HepG2 (cell line): ENCODE measurements at regions not wholly inside any gene's neighbourhood (a gene's known extent, or its start where the extent isn't known, plus 50 kb on each side); places are given as distances from the start of the nearest gene placed in this dataset.

Source experiments
- ARID2 ChIP-seq: sonication (generic); formaldehyde crosslinking; IDR thresholded peaks from 2 replicates; pipeline ENCODE4 v1.8.1; 2022; ENCODE audit warnings: mild to moderate bottlenecking, missing genetic modification reagents, borderline replicate concordance
- ATRX ChIP-seq: sonication (generic); formaldehyde crosslinking; IDR thresholded peaks from 2 replicates; pipeline ENCODE4 v1.4.0; 2020; ENCODE audit warnings: missing genetic modification reagents, borderline replicate concordance
- DPF2 ChIP-seq: sonication (generic); formaldehyde crosslinking; IDR thresholded peaks from 2 replicates; pipeline ENCODE4 v1.4.0; 2020; ENCODE audit warnings: mild to moderate bottlenecking, low read depth, missing genetic modification reagents, borderline replicate concordance
- EP300 ChIP-seq, 3 experiments: sonication (generic) in 1 of 3; formaldehyde crosslinking in 1 of 3; IDR thresholded peaks; 2 replicates each; pipeline versions ENCODE4 v1.5.1 to v1.6.1; 2011 to 2020; ENCODE audit warnings: low read depth in 2 of 3, low read length in 2 of 3, borderline replicate concordance in 1 of 3, improper control_type of control experiment in 1 of 3, mild to moderate bottlenecking in 1 of 3, missing genetic modification reagents in 1 of 3, moderate library complexity in 1 of 3
- ETV5 ChIP-seq: IDR thresholded peaks from 2 replicates; pipeline ENCODE4 v1.6.1; 2018; ENCODE audit warnings: missing biosample characterization, missing genetic modification reagents, inconsistent platforms, borderline replicate concordance
- FOXJ3 ChIP-seq: sonication (generic); formaldehyde crosslinking; IDR thresholded peaks from 2 replicates; pipeline ENCODE4 v1.4.0; 2020; ENCODE audit warnings: missing genetic modification reagents, mild to moderate bottlenecking, borderline replicate concordance
- MED8 ChIP-seq: sonication (generic); formaldehyde crosslinking; IDR thresholded peaks from 2 replicates; pipeline ENCODE4 v1.8.1; 2023; ENCODE audit warnings: mild to moderate bottlenecking, missing genetic modification reagents; ENCODE audit not compliant: insufficient replicate concordance
- NAIF1 ChIP-seq: sonication (generic); formaldehyde crosslinking; IDR thresholded peaks from 2 replicates; pipeline ENCODE4 v1.5.0; 2020; ENCODE audit warnings: mild to moderate bottlenecking, missing genetic modification reagents, borderline replicate concordance
- RBAK ChIP-seq: sonication (generic); formaldehyde crosslinking; IDR thresholded peaks from 2 replicates; pipeline ENCODE4 v1.5.1; 2020; ENCODE audit warnings: mild to moderate bottlenecking, missing genetic modification reagents
- SRF ChIP-seq: IDR thresholded peaks from 2 replicates; pipeline ENCODE4 v1.6.1; 2011; ENCODE audit warnings: mild to moderate bottlenecking, low read depth, low read length, moderate library complexity
- SRY ChIP-seq: sonication (generic); formaldehyde crosslinking; IDR thresholded peaks from 2 replicates; pipeline ENCODE4 v1.8.0; 2022; ENCODE audit warnings: mild to moderate bottlenecking, missing genetic modification reagents
- TMF1 ChIP-seq: sonication (generic); formaldehyde crosslinking; IDR thresholded peaks from 2 replicates; pipeline ENCODE4 v1.8.1; 2022; ENCODE audit warnings: low read depth, missing genetic modification reagents
- WIZ ChIP-seq: sonication (generic); formaldehyde crosslinking; IDR thresholded peaks from 2 replicates; pipeline ENCODE4 v1.5.1; 2020; ENCODE audit warnings: mild to moderate bottlenecking, missing genetic modification reagents
- ZBTB46 ChIP-seq: sonication (generic); formaldehyde crosslinking; IDR thresholded peaks from 2 replicates; pipeline ENCODE4 v1.4.0; 2020; ENCODE audit warnings: mild to moderate bottlenecking, missing genetic modification reagents, borderline replicate concordance
- ZKSCAN8 ChIP-seq: IDR thresholded peaks from 2 replicates; pipeline ENCODE4 v1.6.1; 2016; ENCODE audit warnings: borderline replicate concordance, missing genetic modification reagents, missing compliant biosample characterization
- ZMAT5 ChIP-seq: sonication (generic); formaldehyde crosslinking; IDR thresholded peaks from 2 replicates; pipeline ENCODE4 v1.5.0; 2020; ENCODE audit warnings: mild to moderate bottlenecking, low read depth, missing genetic modification reagents, borderline replicate concordance
- ZNF12 ChIP-seq: sonication (generic); formaldehyde crosslinking; IDR thresholded peaks from 2 replicates; pipeline ENCODE4 v1.5.0; 2020; ENCODE audit warnings: missing genetic modification reagents
- ZNF225 ChIP-seq: sonication (generic); formaldehyde crosslinking; IDR thresholded peaks from 2 replicates; pipeline ENCODE4 v1.4.0; 2020; ENCODE audit warnings: mild to moderate bottlenecking, missing genetic modification reagents
- ZNF33B ChIP-seq: sonication (generic); formaldehyde crosslinking; IDR thresholded peaks from 2 replicates; pipeline ENCODE4 v1.5.1; 2020; ENCODE audit warnings: mild to moderate bottlenecking, missing genetic modification reagents
- ZNF431 ChIP-seq: sonication (generic); formaldehyde crosslinking; IDR thresholded peaks from 2 replicates; pipeline ENCODE4 v1.9.0; 2022; ENCODE audit warnings: missing genetic modification reagents, low read depth, mild to moderate bottlenecking, borderline replicate concordance
- ZNF550 ChIP-seq: sonication (generic); formaldehyde crosslinking; IDR thresholded peaks from 2 replicates; pipeline ENCODE4 v1.4.0; 2020; ENCODE audit warnings: mild to moderate bottlenecking, missing genetic modification reagents, borderline replicate concordance
- ZNF557 ChIP-seq: sonication (generic); formaldehyde crosslinking; IDR thresholded peaks from 2 replicates; pipeline ENCODE4 v1.4.0; 2020; ENCODE audit warnings: missing genetic modification reagents
- ZNF749 ChIP-seq: sonication (generic); formaldehyde crosslinking; IDR thresholded peaks from 2 replicates; pipeline ENCODE4 v1.8.0; 2022; ENCODE audit warnings: mild to moderate bottlenecking, missing genetic modification reagents, moderate library complexity, borderline replicate concordance
- ZNF879 ChIP-seq: sonication (generic); formaldehyde crosslinking; IDR thresholded peaks from 2 replicates; pipeline ENCODE4 v1.8.1; 2023; ENCODE audit warnings: missing genetic modification reagents
- ZSCAN22 ChIP-seq: sonication (generic); formaldehyde crosslinking; IDR thresholded peaks from 2 replicates; pipeline ENCODE4 v1.4.0; 2020; ENCODE audit warnings: mild to moderate bottlenecking, missing genetic modification reagents
- TF ChIP-seq, protein P1 (sequence below), 2 experiments: sonication (generic) in 1 of 2; formaldehyde crosslinking in 1 of 2; IDR thresholded peaks; 2 replicates each; pipeline versions ENCODE4 v1.5.1 to v1.6.1; 2011 to 2020; ENCODE audit warnings: borderline replicate concordance in 1 of 2, low read depth in 1 of 2, low read length in 1 of 2, mild to moderate bottlenecking in 1 of 2, missing genetic modification reagents in 1 of 2, moderate library complexity in 1 of 2

- TF ChIP-seq ZBTB46 (CRISPR knock-in tag) = no peak
- TF ChIP-seq ZSCAN22 (CRISPR knock-in tag) = no peak
- no peak for TF ChIP-seq RBAK
- no peak for TF ChIP-seq ZNF33B (CRISPR knock-in tag)
- TF ChIP-seq NAIF1 (CRISPR knock-in tag) = no peak
- 0 out of 2 replicates have a peak, but pooled peaks have one; percentile 11 for TF ChIP-seq ZNF12 (CRISPR knock-in tag)
- no peak for TF ChIP-seq MED8 (CRISPR knock-in tag)
- TF ChIP-seq DPF2 (CRISPR knock-in tag) = no peak
- TF ChIP-seq, protein P1, sequence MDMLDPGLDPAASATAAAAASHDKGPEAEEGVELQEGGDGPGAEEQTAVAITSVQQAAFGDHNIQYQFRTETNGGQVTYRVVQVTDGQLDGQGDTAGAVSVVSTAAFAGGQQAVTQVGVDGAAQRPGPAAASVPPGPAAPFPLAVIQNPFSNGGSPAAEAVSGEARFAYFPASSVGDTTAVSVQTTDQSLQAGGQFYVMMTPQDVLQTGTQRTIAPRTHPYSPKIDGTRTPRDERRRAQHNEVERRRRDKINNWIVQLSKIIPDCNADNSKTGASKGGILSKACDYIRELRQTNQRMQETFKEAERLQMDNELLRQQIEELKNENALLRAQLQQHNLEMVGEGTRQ (IDR thresholded peaks at IDR 0.05; ENCODE audit: low read depth, low read length) = no peak
- TF ChIP-seq, protein P1 (CRISPR knock-in tag; IDR thresholded peaks at IDR 0.05; ENCODE audit: borderline replicate concordance) = no peak
- TF ChIP-seq ZNF431 (CRISPR knock-in tag) = no peak
- no peak for TF ChIP-seq ETV5 (CRISPR knock-in tag)
- no peak for TF ChIP-seq ZNF557 (CRISPR knock-in tag)
- no peak for TF ChIP-seq ATRX
- TF ChIP-seq ZNF550 (CRISPR knock-in tag) = no peak
- no peak for TF ChIP-seq TMF1
- TF ChIP-seq ZNF879 (CRISPR knock-in tag) = no peak
- TF ChIP-seq EP300 (IDR thresholded peaks at IDR 0.05; ENCODE audit: low read depth in 2 of 2, low read length in 2 of 2) = peak in 1 of 2 experiments; percentile 0; a peak in 1 of 4 replicates
- no peak for TF ChIP-seq EP300 (CRISPR knock-in tag; IDR thresholded peaks at IDR 0.05; ENCODE audit: borderline replicate concordance)
- no peak for TF ChIP-seq SRF
- no peak for TF ChIP-seq ZNF225 (CRISPR knock-in tag)
- TF ChIP-seq FOXJ3 (CRISPR knock-in tag) = no peak
- TF ChIP-seq ZMAT5 (CRISPR knock-in tag) = no peak
- no peak for TF ChIP-seq ARID2 (CRISPR knock-in tag)
- TF ChIP-seq SRY (CRISPR knock-in tag) = no peak
- no peak for TF ChIP-seq WIZ (CRISPR knock-in tag)
- 0 out of 2 replicates have a peak, but pooled peaks have one; percentile 34 for TF ChIP-seq ZNF749
- TF ChIP-seq ZKSCAN8 = no peak
These were observed 154.7 kb downstream of the BARX2 start (continued) for GRCh38 chr11:129530154-129530895.
